Middle frontal gyrus (tissue), 1 donor: ENCODE measurements at regions not wholly inside any gene's neighbourhood (a gene's known extent, or its start where the extent isn't known, plus 50 kb on each side); places are given as distances from the start of the nearest gene placed in this dataset.

ENCODE experiments used
- DNase-seq: peaks from one replicate; pipeline ENCODE4 v3.0.0-alpha.2; 2015; ENCODE audit warnings: low spot score; ENCODE audit errors: extremely low spot score

DNA sequence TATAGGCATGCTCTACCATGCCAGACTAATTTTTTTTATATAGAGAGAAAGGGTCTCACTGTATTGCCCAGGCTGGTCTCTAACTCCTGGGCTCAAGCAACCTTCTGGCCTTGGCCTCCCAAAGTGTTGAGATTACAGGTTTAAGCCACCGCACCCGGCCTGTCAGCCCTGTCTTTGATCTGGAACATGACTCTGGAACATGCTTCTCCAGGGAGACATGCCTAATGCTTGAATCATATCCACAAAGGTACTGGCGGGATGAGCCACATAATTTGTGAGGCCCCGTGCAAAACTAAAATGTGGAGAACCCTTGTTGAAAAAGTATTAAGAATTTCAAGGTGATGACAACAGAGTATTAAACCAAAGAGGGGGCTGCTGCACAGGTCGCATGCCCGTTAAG, 282.8 kb downstream of the ARHGAP12 start:
- no peak for DNase-seq

DNA sequence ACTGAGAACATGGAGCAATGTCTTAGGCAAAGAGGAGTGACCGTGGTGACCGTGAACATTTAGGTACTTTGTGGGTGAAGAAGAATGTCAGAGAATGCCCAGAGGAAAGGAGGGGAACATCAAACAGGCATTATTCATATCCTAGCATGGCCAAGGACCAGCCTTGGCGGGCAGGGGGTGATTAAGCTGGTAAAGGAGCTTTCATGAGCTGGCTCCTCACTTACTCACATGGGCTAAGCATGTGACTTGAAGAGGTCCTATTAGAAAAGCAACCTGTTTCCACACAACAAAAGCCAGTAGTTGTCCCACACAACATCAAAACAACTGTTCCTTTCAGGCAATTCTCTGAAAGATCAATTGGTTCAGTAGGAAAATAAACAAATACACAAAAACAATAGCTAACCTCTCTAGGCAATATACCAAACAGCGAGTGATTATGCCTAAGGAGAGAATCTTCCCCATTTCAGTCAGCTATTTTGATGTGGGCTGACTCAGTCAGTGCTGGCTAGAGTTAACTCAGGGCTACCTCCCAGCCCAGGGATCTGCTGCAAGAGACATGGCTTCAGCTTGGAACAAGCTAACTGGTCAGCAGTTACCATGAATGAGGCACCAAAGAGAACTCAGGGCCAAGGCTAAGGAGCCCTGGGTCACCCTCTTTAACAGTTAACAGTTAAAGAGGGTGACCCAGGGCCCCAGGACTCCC, 283.5 kb downstream of the ARHGAP12 start:
- DNase-seq, result no peak

DNA sequence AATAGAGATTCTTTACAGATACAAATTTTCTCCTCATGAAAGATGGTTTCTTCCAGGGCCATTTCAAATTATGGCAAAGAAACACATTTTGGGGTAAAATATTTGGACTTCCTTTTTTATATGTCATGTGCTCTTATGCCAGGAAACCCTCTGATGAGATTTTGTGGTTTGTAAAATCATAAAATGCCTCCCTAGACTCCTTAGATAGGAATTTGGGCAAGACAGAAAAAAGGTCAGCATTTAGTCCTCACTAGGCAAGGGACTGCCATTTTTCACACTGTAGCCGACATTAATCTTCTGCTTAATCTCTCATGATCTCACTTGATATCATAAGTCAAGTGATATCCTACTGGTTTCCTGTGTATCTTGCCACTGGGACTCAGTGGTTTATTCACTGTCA, 286.4 kb downstream of the ARHGAP12 start:
- DNase-seq, result no peak

DNA sequence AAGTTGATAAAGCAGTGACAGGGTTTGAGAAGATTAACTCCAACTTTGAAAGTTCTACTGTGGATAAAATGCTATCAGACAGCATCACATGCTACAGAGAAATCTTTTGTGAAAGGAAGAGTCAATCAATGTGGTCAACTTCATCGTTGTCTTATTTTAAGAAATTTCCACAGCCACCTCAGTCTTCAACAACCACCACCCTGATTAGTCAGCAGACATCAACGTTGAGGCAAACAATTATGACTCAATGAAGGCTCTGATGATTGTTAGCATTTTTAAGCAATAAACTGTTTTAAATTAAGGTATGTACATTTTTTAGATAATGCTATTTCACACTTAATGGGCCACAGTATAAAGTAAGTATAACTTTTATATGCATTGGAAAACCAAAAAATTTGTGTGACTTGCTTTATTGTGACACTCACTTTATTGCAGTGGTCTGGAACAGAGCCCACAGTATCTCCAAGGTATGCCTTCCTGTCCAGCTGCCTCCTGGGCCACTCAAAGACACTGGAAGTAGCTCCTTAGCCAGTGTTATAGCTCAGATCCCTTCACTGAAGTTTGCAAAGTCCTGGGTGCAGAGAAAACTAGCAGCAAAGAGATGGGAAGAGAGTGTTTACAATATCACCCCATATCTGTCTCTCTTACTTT, 293.1 kb downstream of the ARHGAP12 start:
- DNase-seq, result no peak

DNA sequence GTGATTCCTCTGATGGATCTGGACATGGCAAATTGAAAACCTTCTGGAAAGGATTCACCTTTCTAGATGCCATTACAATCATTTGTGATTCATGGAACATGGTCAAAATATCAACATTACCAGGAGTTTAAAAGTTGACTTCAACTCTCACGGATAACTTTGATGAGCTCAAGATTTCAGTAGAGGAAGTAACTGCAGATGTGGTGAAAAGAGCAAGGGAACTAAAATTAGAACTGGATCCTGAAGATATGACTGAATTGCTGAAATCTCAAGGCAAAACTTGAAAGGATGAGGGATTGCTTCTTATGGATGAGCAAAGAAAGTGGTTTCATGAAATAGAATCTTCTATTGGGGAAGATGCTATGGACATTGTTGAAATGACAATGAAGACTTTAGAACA, 293.6 kb downstream of the ARHGAP12 start:
- no peak for DNase-seq

DNA sequence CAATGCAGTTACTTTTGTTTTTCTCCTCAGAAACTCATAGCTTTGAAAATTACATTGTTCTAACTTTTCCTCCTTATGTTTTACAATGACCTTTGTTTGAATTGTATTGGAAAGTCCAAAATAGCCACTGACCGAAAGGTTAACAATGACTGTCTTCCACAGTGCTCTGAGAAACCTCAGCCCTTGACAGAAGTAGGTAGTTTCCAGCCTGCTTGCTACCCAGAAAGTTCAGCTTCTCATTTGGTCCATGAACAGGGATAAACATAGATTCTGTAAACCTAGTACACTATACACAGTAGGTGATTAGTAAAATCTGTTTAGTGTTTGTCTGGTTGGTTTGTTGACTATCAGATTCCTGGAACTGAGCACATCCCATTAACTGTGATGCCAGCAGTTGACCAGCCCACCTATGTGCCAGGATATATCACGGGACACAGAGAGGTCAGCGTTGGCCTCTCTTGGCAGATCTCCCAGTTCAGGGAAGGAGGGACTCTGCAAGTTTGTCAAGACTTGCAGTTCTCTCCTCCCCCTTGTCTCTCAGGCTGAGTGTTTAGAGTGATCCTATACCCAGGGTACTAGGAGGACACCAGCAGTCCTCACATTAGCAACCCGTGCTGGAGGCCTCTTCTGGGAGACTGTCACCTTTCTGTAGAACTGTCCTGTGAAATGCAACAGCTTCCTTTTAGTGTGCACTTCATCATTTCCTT, 297.6 kb downstream of the ARHGAP12 start:
- no peak for DNase-seq

DNA sequence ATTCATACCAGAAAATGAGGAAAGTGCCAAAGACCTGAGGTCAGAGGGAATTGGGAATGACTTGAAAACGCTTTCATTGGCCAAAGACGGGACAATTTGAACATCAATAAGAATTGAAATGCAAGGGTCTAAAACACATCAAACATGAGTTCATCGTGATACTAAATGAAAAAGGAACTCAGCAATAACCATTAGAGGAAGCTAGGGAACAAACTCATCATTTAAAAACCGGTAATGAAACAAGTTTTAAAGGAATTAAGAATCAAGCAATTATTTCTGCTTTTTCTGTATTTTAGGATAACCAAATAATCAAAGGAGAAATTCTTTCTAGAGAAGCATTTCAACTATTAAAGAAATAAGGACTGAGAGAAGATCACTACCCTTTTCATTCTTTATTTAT, 303.1 kb downstream of the ARHGAP12 start:
- DNase-seq, result no peak

DNA sequence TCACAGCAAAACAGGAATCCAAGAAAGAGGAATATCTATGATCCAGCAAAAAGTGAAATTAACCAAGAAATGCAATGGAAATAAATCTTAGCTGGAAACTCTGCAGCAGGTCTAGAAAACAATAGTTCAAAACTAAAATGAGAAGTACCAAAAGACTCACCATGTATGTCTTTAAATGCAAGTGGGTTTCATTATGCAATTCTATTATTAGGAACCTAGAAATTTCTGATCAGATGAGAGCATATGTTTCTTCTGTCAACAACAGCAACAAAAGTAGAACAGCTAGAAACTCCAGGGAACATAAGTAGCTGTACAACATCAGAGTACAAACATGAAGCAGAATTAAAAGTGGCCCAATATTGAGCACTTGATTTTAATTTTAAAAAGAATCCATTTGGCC, 304.0 kb downstream of the ARHGAP12 start:
- no peak for DNase-seq

DNA sequence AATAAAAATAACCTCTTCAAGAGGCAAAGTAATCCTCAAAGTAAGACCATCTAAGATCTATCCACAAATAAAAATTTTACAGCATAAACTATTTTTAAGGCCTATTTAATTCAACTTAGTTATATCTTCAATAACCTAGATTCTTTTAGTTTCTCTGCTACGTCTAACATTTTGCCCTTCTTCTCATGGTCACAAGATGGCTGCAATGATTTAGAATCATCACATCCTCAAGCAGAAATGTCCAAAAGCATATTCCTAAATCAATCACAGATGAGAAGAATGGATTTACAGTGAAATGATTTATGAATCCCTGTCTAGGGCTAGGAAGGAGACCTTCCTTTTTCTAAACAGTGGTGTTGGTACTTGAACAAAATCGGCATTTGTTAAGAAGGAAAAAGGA, 304.7 kb downstream of the ARHGAP12 start:
- no peak for DNase-seq

DNA sequence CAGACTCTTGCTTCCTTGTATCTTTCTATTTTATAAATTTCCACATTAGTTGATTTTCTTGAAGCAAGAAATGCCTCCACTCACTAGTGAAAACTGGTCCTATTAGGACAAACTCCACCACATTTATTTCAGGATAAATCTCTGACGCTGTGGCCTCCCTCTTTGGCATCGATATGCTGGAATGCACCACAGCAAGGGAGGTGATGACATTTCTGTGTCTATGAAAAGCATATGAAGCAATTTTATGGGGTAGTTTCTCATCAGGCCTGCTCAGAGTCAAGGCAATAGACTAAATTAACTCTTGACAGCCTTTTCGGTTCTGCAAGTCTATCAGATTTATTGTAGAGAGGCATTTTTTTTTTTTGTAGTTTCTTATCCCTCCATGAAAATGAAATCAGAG, 304.4 kb downstream of the ZEB1 start:
- no peak for DNase-seq

DNA sequence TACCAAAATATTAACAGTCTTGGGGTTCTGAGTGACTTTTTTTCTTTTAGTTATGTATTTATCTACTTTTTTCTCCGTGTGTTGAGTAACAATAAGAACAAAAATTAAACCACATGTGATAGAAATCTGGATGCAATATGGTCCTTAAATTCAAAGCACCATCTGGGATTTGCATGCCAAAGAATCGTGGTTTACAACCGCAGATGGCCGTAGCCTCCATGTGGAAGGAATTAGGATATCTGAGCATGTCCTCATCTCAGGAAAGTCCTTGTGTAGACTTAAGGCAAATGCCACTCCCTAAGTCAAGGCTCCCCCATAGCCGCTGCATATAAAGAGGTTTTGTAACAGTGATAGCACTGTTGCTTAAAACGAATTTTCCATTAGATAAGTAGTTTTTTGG, 304.0 kb downstream of the ZEB1 start:
- DNase-seq, result no peak

DNA sequence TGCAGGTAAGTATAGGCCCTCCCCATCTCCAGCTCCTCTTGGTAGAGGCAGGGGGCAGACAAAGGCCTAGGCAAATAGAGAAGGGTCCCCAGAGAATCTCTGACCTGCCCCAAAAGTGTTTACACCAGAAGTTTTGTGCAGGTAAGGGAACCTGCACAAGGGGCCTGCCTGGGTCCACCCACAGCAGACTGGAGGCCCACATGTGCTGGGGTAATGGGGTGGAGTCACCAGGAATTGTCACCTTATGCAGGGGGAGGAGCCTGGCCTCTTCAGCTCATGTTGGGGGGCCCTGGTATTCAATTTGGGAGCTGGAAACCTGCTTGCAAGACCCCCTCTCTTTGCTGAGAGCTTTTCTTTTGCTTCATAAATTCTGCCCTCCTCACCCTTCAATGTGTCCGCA, 302.7 kb downstream of the ZEB1 start:
- no peak for DNase-seq

DNA sequence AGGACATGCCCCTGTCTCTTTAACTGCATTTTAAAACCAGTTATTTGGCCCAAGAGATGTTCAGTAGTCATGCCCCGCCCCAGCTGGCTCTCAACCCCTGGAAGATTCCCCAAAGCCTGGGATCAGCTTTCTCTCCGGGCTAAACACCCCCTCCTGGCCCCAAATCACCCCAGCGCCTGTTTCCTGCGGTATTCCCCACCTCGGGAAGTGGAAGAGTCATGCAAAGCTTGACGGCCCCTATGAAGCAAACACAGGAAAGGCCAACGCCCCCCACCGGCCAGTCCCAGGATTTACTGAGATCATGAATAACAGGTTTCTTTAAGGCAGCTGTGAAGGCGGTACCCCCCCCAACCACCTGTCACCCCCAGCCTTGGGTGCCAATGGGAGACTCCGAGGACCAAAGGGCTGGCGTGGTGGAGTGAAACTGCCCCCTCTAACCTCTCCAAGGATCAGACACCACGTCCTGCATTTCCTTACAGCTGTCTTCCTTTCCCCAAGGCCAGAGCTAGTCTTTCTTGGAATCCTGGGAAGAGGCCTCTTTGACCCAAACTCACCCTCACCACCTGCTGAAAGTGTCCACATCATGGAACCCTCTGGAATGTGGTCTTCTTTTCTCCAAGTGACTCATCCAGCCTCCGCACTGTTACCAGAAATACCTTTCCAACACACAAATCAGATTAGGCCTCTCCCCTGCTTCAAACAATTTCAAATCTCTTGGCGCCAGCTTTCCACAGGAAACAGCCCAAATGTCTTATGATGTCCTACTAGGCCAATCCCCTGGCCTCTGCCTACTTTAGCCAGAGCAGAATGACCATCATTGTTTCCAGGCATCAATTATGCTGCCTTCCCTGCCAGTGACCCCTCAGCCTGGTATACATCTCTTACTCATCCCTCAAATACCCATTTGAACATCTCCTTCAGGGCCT, 301.5 kb downstream of the ZEB1 start:
- DNase-seq, result no peak

DNA sequence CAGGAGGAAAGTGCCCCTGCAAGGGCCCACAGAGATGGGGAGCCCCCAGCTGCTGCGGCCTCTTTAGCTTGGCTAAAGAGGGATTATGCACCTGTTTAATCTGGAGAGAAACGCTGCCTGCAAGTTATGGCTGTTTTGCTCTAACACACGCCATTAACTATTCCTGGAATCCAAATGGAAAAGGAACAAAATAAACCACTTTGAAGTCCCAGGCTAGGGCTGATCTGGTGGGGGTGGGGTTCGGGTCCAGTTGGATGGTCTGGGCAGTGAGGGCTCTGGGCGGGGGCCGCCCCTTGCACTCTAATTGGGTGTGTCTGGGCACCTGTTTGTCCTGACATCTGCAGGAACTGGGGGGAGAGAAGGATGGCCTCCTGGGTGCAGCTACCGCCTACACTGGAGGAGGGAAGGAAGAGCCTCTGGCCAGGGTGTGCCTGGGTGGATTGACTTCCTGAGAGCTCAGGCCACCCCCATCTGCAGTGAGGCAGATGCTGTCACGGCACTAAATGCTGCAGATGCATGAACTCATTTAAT, 300.6 kb downstream of the ZEB1 start:
- DNase-seq, result no peak

DNA sequence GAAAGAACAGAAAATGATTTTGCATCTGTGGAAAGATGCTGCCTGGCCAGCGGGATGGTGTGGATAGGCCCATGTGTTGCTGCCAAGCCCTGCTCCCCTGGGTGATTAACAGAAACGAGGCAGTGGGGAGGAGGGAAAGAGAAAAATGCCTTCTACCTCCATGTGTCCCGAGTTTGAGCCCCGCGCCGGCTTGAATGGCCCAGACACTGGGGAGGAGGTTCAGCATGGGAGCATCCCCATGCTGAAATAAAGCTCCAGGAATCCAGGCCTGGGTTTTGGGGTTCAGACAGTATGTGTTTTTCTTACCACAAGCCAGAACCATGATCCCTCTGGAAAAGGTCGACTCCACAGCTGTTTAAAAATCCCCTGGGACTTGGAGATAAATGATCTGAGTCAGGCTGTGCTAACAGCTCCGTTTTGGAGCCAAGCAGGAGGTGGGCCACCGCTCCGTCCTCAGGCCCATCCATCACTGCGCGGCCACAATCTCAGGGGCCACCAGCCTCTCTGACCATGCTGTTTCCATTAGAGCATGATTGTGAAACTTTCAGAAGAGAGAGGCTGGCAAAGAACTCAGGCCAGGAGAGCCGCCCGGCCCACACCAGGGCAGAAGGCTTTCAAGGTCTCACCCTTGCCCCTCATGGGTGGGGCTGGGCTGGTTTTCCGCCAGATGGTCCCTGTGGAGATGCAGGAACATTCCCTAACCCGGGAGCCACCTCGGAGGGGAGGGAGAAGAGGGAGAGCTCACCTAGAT, 299.7 kb downstream of the ZEB1 start:
- DNase-seq, result no peak

DNA sequence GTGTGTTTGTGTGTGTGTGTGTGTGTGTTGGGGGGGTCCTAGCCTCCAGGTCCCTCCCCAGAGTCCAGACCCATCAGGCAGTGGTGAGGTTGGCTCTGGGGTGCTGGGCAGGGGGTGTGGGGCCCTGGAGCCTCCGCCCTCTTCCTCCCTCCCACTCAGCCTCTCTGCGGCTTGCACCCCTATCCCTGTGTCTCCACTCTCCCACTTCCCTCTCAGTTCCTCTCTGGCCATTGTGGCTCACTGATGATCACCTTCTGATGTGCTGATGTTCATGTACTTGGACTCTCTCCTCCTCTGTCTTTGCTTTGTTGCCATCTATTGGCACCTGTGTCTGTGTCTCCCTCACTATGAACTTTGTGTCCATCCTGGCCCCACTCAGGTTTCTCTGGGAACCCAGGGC, 298.7 kb downstream of the ZEB1 start:
- DNase-seq, result no peak

DNA sequence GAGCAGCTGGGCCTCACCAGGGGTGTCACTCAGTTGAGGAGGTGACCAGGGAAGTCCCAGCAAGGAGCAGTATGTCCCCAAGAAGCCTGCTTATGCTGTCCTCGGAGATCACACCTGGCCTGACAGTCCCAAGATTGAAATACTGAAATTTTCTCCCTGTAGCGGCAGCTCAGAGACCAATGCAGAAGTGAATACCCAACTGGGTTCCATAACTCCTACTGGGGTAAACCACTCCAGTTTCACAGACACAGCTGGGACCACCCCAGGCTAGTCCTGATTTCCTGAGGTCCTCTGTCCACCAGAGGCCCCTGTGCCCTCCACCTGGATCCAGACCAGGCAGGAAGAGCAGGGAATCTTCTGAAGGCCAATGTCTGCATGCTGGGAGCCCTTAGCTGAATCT, 298.1 kb downstream of the ZEB1 start:
- DNase-seq, result no peak

DNA sequence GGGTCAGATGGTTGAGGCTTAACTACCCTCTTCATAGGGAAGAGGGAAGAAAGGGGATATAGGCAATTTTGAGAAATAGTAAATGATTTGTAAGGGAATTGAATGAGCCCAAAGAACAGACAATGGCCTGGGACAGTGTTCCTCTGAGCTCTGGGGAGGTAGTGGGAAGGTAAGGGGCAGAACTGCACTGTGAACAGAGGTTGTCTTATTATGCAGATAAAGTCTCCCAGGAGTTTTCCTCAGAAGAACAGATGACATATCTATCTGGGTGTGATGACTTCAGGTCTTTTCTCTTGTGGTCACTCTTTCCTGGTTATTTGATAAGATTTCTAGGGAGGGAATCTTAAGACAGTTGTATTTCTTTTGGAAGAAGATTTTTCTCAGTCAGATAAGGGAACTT, 296.1 kb downstream of the ZEB1 start:
- no peak for DNase-seq

DNA sequence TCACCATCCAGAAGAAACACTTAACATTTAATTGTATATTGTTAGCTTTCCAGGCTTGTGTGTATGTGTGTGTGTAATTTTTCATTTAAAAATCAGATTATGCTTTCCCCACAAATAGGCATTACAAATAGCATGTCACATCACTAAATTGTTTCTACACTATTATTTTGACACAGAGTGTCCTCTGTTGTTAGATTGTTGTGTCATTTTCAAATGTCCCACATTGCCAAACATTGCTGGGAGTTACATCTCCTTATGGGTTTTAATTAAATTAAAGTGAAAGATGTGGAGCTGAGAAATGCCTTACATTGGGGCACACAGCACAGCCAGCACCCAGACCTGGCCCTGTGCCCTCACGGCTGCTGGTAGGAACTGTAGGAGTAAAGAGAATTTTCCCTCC, 295.6 kb downstream of the ZEB1 start:
- no peak for DNase-seq

DNA sequence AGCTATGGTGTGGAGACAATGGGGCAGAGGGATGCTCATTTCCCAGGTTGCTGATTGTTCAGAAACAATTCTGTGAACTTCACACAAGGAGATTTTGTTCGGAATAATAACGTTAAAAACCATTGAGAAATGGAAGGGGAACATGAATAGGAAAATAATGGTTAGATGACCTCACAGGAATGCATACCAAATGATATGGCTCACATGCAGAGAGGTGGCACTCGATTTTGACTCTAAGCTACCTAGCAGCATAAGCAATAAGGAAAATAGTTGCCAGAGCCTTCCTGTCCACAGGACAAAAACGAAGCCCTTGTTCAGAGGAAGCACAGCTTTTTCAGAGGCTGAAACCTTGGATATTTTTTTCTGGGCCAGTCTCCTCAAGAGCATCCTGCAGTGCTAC, 293.1 kb downstream of the ZEB1 start:
- no peak for DNase-seq

DNA sequence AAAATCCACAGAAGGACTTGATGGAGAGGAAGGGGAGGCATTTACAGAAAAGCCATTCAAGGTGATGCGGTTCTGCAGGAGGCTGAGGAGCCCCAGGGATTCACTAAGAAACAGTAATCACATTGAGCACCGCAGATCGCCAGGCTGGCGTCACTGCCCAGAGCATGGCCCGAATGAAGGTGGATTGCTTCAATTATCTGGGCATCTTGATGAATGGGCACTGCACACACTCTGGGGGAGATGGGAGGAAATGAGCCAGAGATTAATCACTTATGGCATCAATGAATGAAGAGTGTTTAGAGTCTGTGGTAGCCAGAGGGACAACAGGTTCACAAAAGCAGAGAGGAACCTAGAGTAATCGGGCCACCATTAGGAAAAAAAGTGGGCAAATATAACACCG, 292.1 kb downstream of the ZEB1 start:
- no peak for DNase-seq
